Caco-2 (cell line): ENCODE measurements at regions not wholly inside any gene's neighbourhood (a gene's known extent, or its start where the extent isn't known, plus 50 kb on each side); places are given as distances from the start of the nearest gene placed in this dataset.

Experiments used
- BruUV-seq: library from RNA; stranded (reverse); fragments of 400-500 nt; replicated peaks from 2 replicates; lab custom pipeline; 2021; lab: Mats Ljungman, UMichigan
- CTCF ChIA-PET: fragments of 300-600 bp; sonication (Branson Sonifier 250); formaldehyde crosslinking; loops from one replicate; lab custom pipeline; 2022; ENCODE audit warnings: antibody characterized with exemption; lab: Charles Lee
- POLR2A ChIA-PET: fragments of 300-600 bp; sonication (Branson Sonifier 250); formaldehyde crosslinking; loops from one replicate; lab custom pipeline; 2022; ENCODE audit warnings: antibody characterized with exemption; lab: Charles Lee
- DNase-seq, 2 experiments: peaks; one replicate each; pipeline versions ENCODE4 v3.0.0 to v3.0.0-alpha.2; 2020 to 2022
- H3K27me3 ChIP-seq: replicated peaks from 2 replicates; pipeline ENCODE4 v1.6.0; 2011; ENCODE audit warnings: low read length; ENCODE audit not compliant: control insufficient read depth, insufficient read depth
- H3K36me3 ChIP-seq: 2 replicates; pipeline ENCODE4 v1.5.1; 2011; ENCODE audit warnings: low read length; ENCODE audit not compliant: control insufficient read depth, insufficient read depth
- H3K4me1 ChIP-seq: fragments of 250-450 bp; sonication (Bioruptor Pico); 2 replicates; pipeline ENCODE4 v1.5.1; 2020; ENCODE audit warnings: mild to moderate bottlenecking
- H3K4me3 ChIP-seq: 2 replicates; pipeline ENCODE4 v1.5.1; 2011; ENCODE audit warnings: low read depth, mild to moderate bottlenecking, control low read depth, low read length
- H3K9me3 ChIP-seq: fragments of 250-450 bp; sonication (Bioruptor Pico); 2 replicates; pipeline ENCODE4 v1.5.1; 2020; ENCODE audit warnings: mild to moderate bottlenecking, moderate library complexity
- H3K27ac Mint-ChIP-seq: one replicate; pipeline ENCODE4 v1.8.0; 2022; ENCODE audit warnings: mixed read lengths; ENCODE audit not compliant: unreplicated experiment
- H3K27me3 Mint-ChIP-seq: one replicate; pipeline ENCODE4 v1.8.0; 2022; ENCODE audit warnings: mixed read lengths; ENCODE audit not compliant: insufficient read depth, unreplicated experiment
- H3K36me3 Mint-ChIP-seq: one replicate; pipeline ENCODE4 v1.8.0; 2022; ENCODE audit warnings: mild to moderate bottlenecking, mixed read lengths; ENCODE audit not compliant: insufficient read depth, unreplicated experiment
- H3K4me1 Mint-ChIP-seq: one replicate; pipeline ENCODE4 v1.8.0; 2022; ENCODE audit warnings: low read depth, mixed read lengths; ENCODE audit not compliant: unreplicated experiment
- H3K4me3 Mint-ChIP-seq: one replicate; pipeline ENCODE4 v1.8.0; 2022; ENCODE audit warnings: mild to moderate bottlenecking, moderate library complexity, mixed read lengths; ENCODE audit not compliant: unreplicated experiment
- H3K9me3 Mint-ChIP-seq: one replicate; pipeline ENCODE4 v1.8.0; 2022; ENCODE audit warnings: mixed read lengths; ENCODE audit not compliant: unreplicated experiment
- intact Hi-C: fragments of 100-400 bp; cut with micrococcal nuclease; formaldehyde crosslinking; loops from one replicate; pipeline ENCODE4 v1.10.0; 2022; ENCODE audit not compliant: unreplicated experiment
- TF ChIP-seq, protein P1 (sequence below), 2 experiments: fragments of 200-600 bp in 1 of 2; IDR thresholded peaks; 1 replicate in 1 of 2; 2 replicates in 1 of 2; pipeline versions ENCODE4 v1.5.1 to v1.8.0; 2011 to 2022; ENCODE audit warnings: antibody characterized with exemption in 1 of 2, control low read depth in 1 of 2, inconsistent platforms in 1 of 2, low read depth in 1 of 2, low read length in 1 of 2, mild to moderate bottlenecking in 1 of 2, moderate library complexity in 1 of 2; ENCODE audit not compliant: insufficient read depth in 1 of 2, severe bottlenecking in 1 of 2, unreplicated experiment in 1 of 2

- ChIA-PET CTCF (no interaction called here), POLR2A (no interaction called here)
- no peaks in the 10 kb centered on the region for H3K4me1 Mint-ChIP-seq
- TF ChIP-seq, protein P1, sequence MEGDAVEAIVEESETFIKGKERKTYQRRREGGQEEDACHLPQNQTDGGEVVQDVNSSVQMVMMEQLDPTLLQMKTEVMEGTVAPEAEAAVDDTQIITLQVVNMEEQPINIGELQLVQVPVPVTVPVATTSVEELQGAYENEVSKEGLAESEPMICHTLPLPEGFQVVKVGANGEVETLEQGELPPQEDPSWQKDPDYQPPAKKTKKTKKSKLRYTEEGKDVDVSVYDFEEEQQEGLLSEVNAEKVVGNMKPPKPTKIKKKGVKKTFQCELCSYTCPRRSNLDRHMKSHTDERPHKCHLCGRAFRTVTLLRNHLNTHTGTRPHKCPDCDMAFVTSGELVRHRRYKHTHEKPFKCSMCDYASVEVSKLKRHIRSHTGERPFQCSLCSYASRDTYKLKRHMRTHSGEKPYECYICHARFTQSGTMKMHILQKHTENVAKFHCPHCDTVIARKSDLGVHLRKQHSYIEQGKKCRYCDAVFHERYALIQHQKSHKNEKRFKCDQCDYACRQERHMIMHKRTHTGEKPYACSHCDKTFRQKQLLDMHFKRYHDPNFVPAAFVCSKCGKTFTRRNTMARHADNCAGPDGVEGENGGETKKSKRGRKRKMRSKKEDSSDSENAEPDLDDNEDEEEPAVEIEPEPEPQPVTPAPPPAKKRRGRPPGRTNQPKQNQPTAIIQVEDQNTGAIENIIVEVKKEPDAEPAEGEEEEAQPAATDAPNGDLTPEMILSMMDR (IDR thresholded peaks at IDR 0.05; ENCODE audit: insufficient read depth in 1 of 2, low read depth in 1 of 2, low read length in 1 of 2, severe bottlenecking in 1 of 2, unreplicated experiment in 1 of 2): no peak
- no peaks in the 10 kb centered on the region for H3K36me3 ChIP-seq
- no peak overlapping the region for H3K27ac Mint-ChIP-seq
- no peaks in the 10 kb centered on the region for H3K36me3 Mint-ChIP-seq
- no peaks in the 10 kb centered on the region for H3K9me3 Mint-ChIP-seq
- H3K4me3 ChIP-seq: no peak overlapping the region
- no TSS peak for BruUV-seq
- no peak overlapping the region for H3K4me3 Mint-ChIP-seq
- no peaks in the 10 kb centered on the region for H3K9me3 ChIP-seq
- H3K27me3 ChIP-seq: no peaks in the 10 kb centered on the region
- no peak for DNase-seq
- H3K27me3 Mint-ChIP-seq: peaks cover 5% of the 10 kb centered on the region
- intact Hi-C loops: no loop called here
- no peaks in the 10 kb centered on the region for H3K4me1 ChIP-seq
Observed at GRCh38 chr5:161235569-161235968, 311.0 kb downstream of the GABRB2 start.

GRCh38 chr5:161233553-161233952 is 313.0 kb downstream of the GABRB2 start:
- Mint-ChIP-seq H3K27me3 (peaks cover 4% of the 10 kb centered on the region), H3K4me3 (no peak overlapping the region), H3K27ac (no peak overlapping the region), H3K36me3 (no peaks in the 10 kb centered on the region), H3K9me3 (no peaks in the 10 kb centered on the region), H3K4me1 (no peaks in the 10 kb centered on the region)
- CTCF ChIA-PET: no interaction called here
- no TSS peak for BruUV-seq
- Histone ChIP-seq H3K27me3 (no peaks in the 10 kb centered on the region), H3K4me1 (no peaks in the 10 kb centered on the region), H3K9me3 (no peaks in the 10 kb centered on the region), H3K36me3 (no peaks in the 10 kb centered on the region), H3K4me3 (no peak overlapping the region)
- POLR2A ChIA-PET: no interaction called here
- no peak for DNase-seq
- intact Hi-C loops: no loop called here
- TF ChIP-seq, protein P1 (IDR thresholded peaks at IDR 0.05; ENCODE audit: insufficient read depth in 1 of 2, low read depth in 1 of 2, low read length in 1 of 2, severe bottlenecking in 1 of 2, unreplicated experiment in 1 of 2): no peak

DNA sequence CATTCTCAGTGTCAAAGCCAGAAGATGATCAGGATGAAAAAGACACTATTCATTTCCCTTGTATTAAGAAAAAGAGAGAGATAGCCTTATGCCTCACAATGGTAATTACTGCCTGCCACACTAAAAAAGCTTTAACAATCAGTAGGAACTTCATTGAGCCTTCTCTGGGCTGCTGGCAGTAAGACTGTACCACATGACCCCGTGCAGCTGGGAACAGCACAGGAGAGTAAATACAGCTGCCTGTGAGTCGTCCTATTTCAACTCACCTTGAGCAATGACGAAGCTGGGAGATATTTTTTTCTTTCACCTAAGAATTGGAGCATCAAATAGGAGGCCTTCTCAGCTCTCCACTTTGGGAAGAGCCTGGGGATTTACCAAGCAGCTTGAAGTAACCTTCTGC is 316.3 kb downstream of the GABRB2 start:
- Histone ChIP-seq H3K4me1 (no peaks in the 10 kb centered on the region), H3K27me3 (no peaks in the 10 kb centered on the region), H3K4me3 (no peak overlapping the region), H3K9me3 (no peaks in the 10 kb centered on the region), H3K36me3 (no peaks in the 10 kb centered on the region)
- Mint-ChIP-seq H3K27ac (no peak overlapping the region), H3K36me3 (no peaks in the 10 kb centered on the region), H3K9me3 (no peaks in the 10 kb centered on the region), H3K27me3 (peaks cover 3% of the 10 kb centered on the region), H3K4me1 (no peaks in the 10 kb centered on the region), H3K4me3 (no peak overlapping the region)
- intact Hi-C loops: no loop called here
- BruUV-seq: no TSS peak
- CTCF ChIA-PET: no interaction called here
- DNase-seq: peak; percentile 29 to 44
- TF ChIP-seq, protein P1 (IDR thresholded peaks at IDR 0.05; ENCODE audit: insufficient read depth in 1 of 2, low read depth in 1 of 2, low read length in 1 of 2, severe bottlenecking in 1 of 2, unreplicated experiment in 1 of 2): no peak
- POLR2A ChIA-PET: no interaction called here
